ENCODE measurements at regions not wholly inside any gene's neighbourhood (a gene's known extent, or its start where the extent isn't known, plus 50 kb on each side); places are given as distances from the start of the nearest gene placed in this dataset.

DNA sequence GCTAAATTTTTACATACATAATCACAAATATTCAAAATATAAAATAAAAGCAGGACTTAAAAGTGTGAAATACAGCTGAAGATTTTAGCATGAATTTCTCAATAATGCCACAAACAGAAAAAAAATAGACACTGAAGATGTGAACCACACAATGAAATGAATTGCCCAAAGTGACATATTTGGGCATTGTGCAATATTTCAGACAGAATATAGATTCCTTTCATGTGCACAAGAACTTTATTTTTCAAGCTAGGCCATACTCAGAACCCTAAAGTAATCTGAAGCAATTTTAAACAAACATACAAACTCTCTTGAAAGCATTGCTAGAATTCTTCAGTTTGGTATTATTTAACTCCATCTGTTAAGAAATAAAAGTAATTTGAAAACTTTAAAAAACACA, 764.1 kb downstream of the STIM2 start:
- Histone ChIP-seq H3K4me3 (ENCODE audit: low read depth in 1 of 3, low read length in 3 of 3) (no peak overlapping the region), H3K9me3 (ENCODE audit: control insufficient read depth in 2 of 2, insufficient read depth in 1 of 2, low read depth in 1 of 2, low read length in 1 of 2) (no peaks in the 10 kb centered on the region), H3K36me3 (ENCODE audit: control insufficient read depth in 3 of 3, insufficient read depth in 2 of 3, low read depth in 1 of 3, low read length in 3 of 3) (no peaks in the 10 kb centered on the region), H3K27ac (ENCODE audit: low read depth in 1 of 3, low read length in 2 of 3) (no peak overlapping the region), H3K4me1 (ENCODE audit: control insufficient read depth in 3 of 3, insufficient read depth in 2 of 3, low read depth in 1 of 3, low read length in 2 of 3) (no peaks in the 10 kb centered on the region), H3K27me3 (ENCODE audit: control insufficient read depth in 3 of 3, insufficient read depth in 3 of 3, low read length in 3 of 3) (no peaks in the 10 kb centered on the region)
- DNase-seq, result no peak
- no peak for FAIRE-seq

GRCh38 chr4:27628609-27629008, 768.0 kb downstream of the STIM2 start:
- Histone ChIP-seq H3K9me3 (ENCODE audit: control insufficient read depth in 2 of 2, insufficient read depth in 1 of 2, low read depth in 1 of 2, low read length in 1 of 2) (no peaks in the 10 kb centered on the region), H3K4me3 (ENCODE audit: low read depth in 1 of 3, low read length in 3 of 3) (no peak overlapping the region), H3K36me3 (ENCODE audit: control insufficient read depth in 3 of 3, insufficient read depth in 2 of 3, low read depth in 1 of 3, low read length in 3 of 3) (no peaks in the 10 kb centered on the region), H3K27ac (ENCODE audit: low read depth in 1 of 3, low read length in 2 of 3) (no peak overlapping the region), H3K4me1 (ENCODE audit: control insufficient read depth in 3 of 3, insufficient read depth in 2 of 3, low read depth in 1 of 3, low read length in 2 of 3) (no peaks in the 10 kb centered on the region), H3K27me3 (ENCODE audit: control insufficient read depth in 3 of 3, insufficient read depth in 3 of 3, low read length in 3 of 3) (no peaks in the 10 kb centered on the region)
- FAIRE-seq (no peak), DNase-seq (no peak)
- 78 to 83% (median 79%) methylated on average over 4 of the region's 4 CpGs for WGBS, 3 donors

GRCh38 chr4:27629532-27630225, 769.0 kb downstream of the STIM2 start:
- no peak overlapping the region for H3K27ac ChIP-seq (ENCODE audit: low read depth in 1 of 3, low read length in 2 of 3)
- no peak for FAIRE-seq
- no peaks in the 10 kb centered on the region for H3K36me3 ChIP-seq (ENCODE audit: control insufficient read depth in 3 of 3, insufficient read depth in 2 of 3, low read depth in 1 of 3, low read length in 3 of 3)
- H3K27me3 ChIP-seq (ENCODE audit: control insufficient read depth in 3 of 3, insufficient read depth in 3 of 3, low read length in 3 of 3), result no peaks in the 10 kb centered on the region
- no peak overlapping the region for H3K4me3 ChIP-seq (ENCODE audit: low read depth in 1 of 3, low read length in 3 of 3)
- 43 to 69% (median 49%) methylated on average over 7 of the region's 7 CpGs for WGBS, 3 donors
- no peaks in the 10 kb centered on the region for H3K9me3 ChIP-seq (ENCODE audit: control insufficient read depth in 2 of 2, insufficient read depth in 1 of 2, low read depth in 1 of 2, low read length in 1 of 2)
- H3K4me1 ChIP-seq (ENCODE audit: control insufficient read depth in 3 of 3, insufficient read depth in 2 of 3, low read depth in 1 of 3, low read length in 2 of 3), result no peaks in the 10 kb centered on the region
- no peak for DNase-seq

DNA sequence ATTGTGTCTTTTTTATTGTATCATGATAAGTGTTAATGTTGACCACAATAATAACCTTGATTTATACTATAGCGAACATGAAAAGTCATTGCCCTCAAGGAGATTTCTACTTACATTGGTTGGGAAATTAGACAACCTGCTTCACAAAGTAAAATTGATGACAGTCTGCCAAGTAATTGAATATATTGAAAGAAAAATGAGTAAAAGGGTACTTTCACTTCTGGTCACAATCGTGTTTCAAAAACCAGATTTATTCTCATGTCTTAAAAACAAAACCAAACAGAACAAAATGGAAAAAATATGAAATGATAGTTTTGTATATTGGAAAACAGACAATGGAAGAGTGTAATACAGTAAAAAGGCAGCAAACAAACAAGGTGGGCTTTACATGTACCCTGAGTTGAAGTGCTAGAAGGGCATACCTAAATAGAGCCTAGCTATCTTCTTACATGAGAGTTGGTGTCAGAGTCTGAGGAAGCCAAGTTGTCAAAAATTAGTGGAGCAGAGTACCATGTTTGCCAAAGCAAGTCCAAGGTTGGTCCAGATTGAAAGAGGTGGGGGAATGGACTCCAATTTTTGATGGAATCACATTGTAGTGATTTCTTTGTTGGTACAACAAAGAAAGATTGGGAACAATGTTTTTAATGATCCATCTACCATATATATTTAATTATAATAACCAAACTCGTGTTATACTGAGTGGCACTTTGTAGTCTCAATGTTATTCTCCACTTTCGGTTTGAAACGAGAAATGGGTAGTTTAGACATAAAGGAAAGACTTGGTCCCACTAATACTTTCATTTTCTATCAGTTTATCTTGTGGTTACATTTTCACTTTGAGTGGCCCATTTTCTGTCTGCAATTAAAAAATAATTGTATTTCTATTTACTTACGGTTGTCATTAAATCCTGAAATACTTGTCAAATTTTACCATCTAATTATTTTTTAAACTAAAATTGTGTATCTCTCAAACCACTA, 775.6 kb downstream of the STIM2 start:
- FAIRE-seq, result no peak
- H3K4me1 ChIP-seq (ENCODE audit: control insufficient read depth in 3 of 3, insufficient read depth in 2 of 3, low read depth in 1 of 3, low read length in 2 of 3), result no peaks in the 10 kb centered on the region
- WGBS, 3 donors, result 48 to 65% (median 54%) methylated on average over 6 of the region's 6 CpGs

GRCh38 chr4:27638163-27638915, 777.7 kb downstream of the STIM2 start:
- WGBS, 3 donors, result 39 to 60% (median 52%) methylated on average over 2 of the region's 2 CpGs
- Histone ChIP-seq H3K36me3 (ENCODE audit: control insufficient read depth in 3 of 3, insufficient read depth in 2 of 3, low read depth in 1 of 3, low read length in 3 of 3) (no peaks in the 10 kb centered on the region), H3K4me3 (ENCODE audit: low read depth in 1 of 3, low read length in 3 of 3) (no peak overlapping the region), H3K4me1 (ENCODE audit: control insufficient read depth in 3 of 3, insufficient read depth in 2 of 3, low read depth in 1 of 3, low read length in 2 of 3) (no peaks in the 10 kb centered on the region), H3K9me3 (ENCODE audit: control insufficient read depth in 2 of 2, insufficient read depth in 1 of 2, low read depth in 1 of 2, low read length in 1 of 2) (no peaks in the 10 kb centered on the region), H3K27me3 (ENCODE audit: control insufficient read depth in 3 of 3, insufficient read depth in 3 of 3, low read length in 3 of 3) (no peaks in the 10 kb centered on the region), H3K27ac (ENCODE audit: low read depth in 1 of 3, low read length in 2 of 3) (no peak overlapping the region)
- FAIRE-seq, result no peak
- no peak for DNase-seq

More for the DNA sequence above, 775.6 kb downstream of the STIM2 start:
- no peak overlapping the region for H3K4me3 ChIP-seq (ENCODE audit: low read depth in 1 of 3, low read length in 3 of 3)
- no peak for DNase-seq
- no peaks in the 10 kb centered on the region for H3K36me3 ChIP-seq (ENCODE audit: control insufficient read depth in 3 of 3, insufficient read depth in 2 of 3, low read depth in 1 of 3, low read length in 3 of 3)
- no peaks in the 10 kb centered on the region for H3K27me3 ChIP-seq (ENCODE audit: control insufficient read depth in 3 of 3, insufficient read depth in 3 of 3, low read length in 3 of 3)
- no peaks in the 10 kb centered on the region for H3K9me3 ChIP-seq (ENCODE audit: control insufficient read depth in 2 of 2, insufficient read depth in 1 of 2, low read depth in 1 of 2, low read length in 1 of 2)
- H3K27ac ChIP-seq (ENCODE audit: low read depth in 1 of 3, low read length in 2 of 3), result no peak overlapping the region

- no peaks in the 10 kb centered on the region for H3K27me3 ChIP-seq (ENCODE audit: control insufficient read depth in 3 of 3, insufficient read depth in 3 of 3, low read length in 3 of 3)
- H3K36me3 ChIP-seq (ENCODE audit: control insufficient read depth in 3 of 3, insufficient read depth in 2 of 3, low read depth in 1 of 3, low read length in 3 of 3), result no peaks in the 10 kb centered on the region
- FAIRE-seq, result no peak
These were observed 782.5 kb downstream of the STIM2 start for GRCh38 chr4:27643101-27643500.

GRCh38 chr4:27648416-27648815, 787.8 kb downstream of the STIM2 start:
- Histone ChIP-seq H3K4me1 (ENCODE audit: control insufficient read depth in 3 of 3, insufficient read depth in 2 of 3, low read depth in 1 of 3, low read length in 2 of 3) (no peaks in the 10 kb centered on the region), H3K27me3 (ENCODE audit: control insufficient read depth in 3 of 3, insufficient read depth in 3 of 3, low read length in 3 of 3) (no peaks in the 10 kb centered on the region), H3K9me3 (ENCODE audit: control insufficient read depth in 2 of 2, insufficient read depth in 1 of 2, low read depth in 1 of 2, low read length in 1 of 2) (no peaks in the 10 kb centered on the region), H3K4me3 (ENCODE audit: low read depth in 1 of 3, low read length in 3 of 3) (no peak overlapping the region), H3K27ac (ENCODE audit: low read depth in 1 of 3, low read length in 2 of 3) (no peak overlapping the region), H3K36me3 (ENCODE audit: control insufficient read depth in 3 of 3, insufficient read depth in 2 of 3, low read depth in 1 of 3, low read length in 3 of 3) (no peaks in the 10 kb centered on the region)
- DNase-seq (no peak), FAIRE-seq (no peak)
- 82 to 91% (median 87%) methylated on average over 4 of the region's 4 CpGs for WGBS, 3 donors

More at GRCh38 chr4:27643101-27643500, 782.5 kb downstream of the STIM2 start:
- H3K4me3 ChIP-seq (ENCODE audit: low read depth in 1 of 3, low read length in 3 of 3), result no peak overlapping the region
- H3K4me1 ChIP-seq (ENCODE audit: control insufficient read depth in 3 of 3, insufficient read depth in 2 of 3, low read depth in 1 of 3, low read length in 2 of 3), result no peaks in the 10 kb centered on the region
- no peak for DNase-seq
- H3K27ac ChIP-seq (ENCODE audit: low read depth in 1 of 3, low read length in 2 of 3), result no peak overlapping the region
- H3K9me3 ChIP-seq (ENCODE audit: control insufficient read depth in 2 of 2, insufficient read depth in 1 of 2, low read depth in 1 of 2, low read length in 1 of 2), result no peaks in the 10 kb centered on the region

DNA sequence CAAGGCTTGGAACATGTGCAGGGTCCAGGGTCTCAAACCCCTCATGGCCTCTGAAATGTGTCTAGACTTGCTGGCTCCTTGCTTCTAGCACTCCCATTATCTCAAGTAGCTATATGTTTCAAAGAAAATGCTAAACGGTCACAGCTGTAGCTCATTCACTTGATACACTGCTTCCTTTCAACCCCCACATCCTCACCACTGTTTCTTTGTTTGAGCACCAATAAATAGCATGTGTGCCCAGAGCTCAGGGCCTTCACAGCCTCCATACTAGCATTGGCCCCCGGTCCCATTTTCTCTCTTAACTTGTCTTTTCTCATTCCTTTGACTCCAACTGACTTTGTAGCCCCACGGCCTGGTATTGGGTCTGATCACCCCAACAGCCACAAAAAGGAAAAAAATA, 801.8 kb downstream of the STIM2 start:
- Histone ChIP-seq H3K27me3 (ENCODE audit: control insufficient read depth in 3 of 3, insufficient read depth in 3 of 3, low read length in 3 of 3) (no peaks in the 10 kb centered on the region), H3K36me3 (ENCODE audit: control insufficient read depth in 3 of 3, insufficient read depth in 2 of 3, low read depth in 1 of 3, low read length in 3 of 3) (no peaks in the 10 kb centered on the region), H3K27ac (ENCODE audit: low read depth in 1 of 3, low read length in 2 of 3) (no peak overlapping the region), H3K4me3 (ENCODE audit: low read depth in 1 of 3, low read length in 3 of 3) (no peak overlapping the region), H3K9me3 (ENCODE audit: control insufficient read depth in 2 of 2, insufficient read depth in 1 of 2, low read depth in 1 of 2, low read length in 1 of 2) (no peaks in the 10 kb centered on the region), H3K4me1 (ENCODE audit: control insufficient read depth in 3 of 3, insufficient read depth in 2 of 3, low read depth in 1 of 3, low read length in 2 of 3) (no peaks in the 10 kb centered on the region)
- FAIRE-seq (no peak), DNase-seq (no peak)
- 54 to 72% (median 71%) methylated on average over 3 of the region's 3 CpGs for WGBS, 3 donors
